NCI-H524 (cell line): ENCODE measurements at regions not wholly inside any gene's neighbourhood (a gene's known extent, or its start where the extent isn't known, plus 50 kb on each side); places are given as distances from the start of the nearest gene placed in this dataset.
"Not testable (repeated sequence)": the region's sequence is repeated elsewhere in the genome, so short reads cannot be mapped to it uniquely, and the experiment has no call there.

Experiments used
- DNase-seq, 2 experiments: peaks; one replicate each; lab custom pipeline; 2025; lab: John Stamatoyannopoulos, UW

DNA sequence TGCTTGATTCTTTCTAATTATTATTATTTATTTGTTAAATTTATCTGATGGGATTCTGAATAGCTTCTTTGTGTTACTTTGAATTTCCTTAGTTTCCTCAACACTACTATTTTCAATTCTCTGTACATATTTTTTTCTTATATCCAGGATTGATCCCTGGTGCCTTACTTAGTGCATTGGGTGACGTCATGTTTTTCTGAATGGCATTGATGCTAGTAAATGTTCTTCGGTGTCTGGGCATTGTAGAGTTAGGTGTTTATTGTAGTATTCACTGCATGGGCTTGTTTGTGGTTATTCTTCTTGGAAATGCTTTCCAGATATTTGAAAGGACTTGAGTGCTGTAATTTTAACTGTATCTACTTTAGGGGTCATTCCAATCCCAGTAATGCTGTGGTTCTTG is 938.1 kb downstream of the FAM133A start:
- no peak for DNase-seq

DNA sequence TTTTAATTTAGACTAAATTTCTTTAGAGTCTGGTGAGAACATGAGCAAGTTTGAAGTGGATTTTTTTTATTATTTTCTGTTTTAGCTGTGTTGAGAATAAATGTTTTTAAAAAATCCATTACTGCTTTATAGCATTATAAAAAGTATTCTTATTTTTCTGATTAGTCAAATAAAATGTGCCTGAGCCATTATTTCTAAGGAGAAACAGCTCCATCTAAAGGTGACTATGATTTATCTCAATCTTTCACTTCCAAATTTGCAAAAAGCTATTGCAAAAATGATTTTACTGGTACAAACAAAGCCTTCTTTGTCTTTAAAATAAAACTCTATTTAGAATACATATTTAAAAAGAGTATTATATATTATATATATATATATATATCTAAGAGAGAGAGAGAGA is 959.2 kb downstream of the FAM133A start:
- peak in 1 of 2 experiments; percentile 13 for DNase-seq

DNA sequence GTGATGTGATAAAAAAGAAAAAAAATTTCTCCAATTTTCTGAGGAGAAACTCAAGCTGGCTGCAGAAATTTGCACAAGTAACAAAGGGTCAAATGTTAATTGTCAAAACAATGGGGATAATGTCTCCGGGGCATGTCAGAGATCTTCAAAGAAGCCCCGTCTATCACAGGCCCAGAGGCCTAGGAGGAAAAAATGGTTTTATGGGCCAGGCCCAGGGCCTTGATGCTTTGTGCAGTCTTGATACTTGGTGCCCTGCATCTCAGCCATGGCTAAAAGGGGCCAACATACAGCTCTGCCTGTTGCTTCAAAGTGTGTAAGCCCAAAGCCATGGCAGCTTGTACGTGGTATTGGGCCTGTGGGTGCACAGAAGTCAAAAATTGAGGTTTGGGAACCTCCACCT is 961.0 kb downstream of the FAM133A start:
- DNase-seq, result no peak

DNA sequence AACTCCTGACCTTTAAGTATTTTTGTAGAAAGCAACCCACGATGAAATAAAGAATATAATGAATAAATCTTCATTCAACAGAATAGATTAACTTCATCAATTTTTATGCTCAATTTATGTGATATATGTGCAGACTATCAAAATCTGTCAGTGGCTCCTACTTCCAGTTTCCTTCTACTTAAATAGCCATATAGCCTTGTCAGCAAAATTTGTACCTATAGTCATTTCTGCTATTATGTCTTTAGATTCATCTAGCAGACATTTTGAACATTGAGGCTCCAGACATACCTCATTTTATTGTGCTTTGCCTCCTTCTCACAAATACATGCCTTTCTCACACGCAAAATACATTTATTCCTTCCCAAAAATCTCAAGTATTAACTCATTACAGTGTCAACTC is 971.7 kb downstream of the FAM133A start:
- no peak for DNase-seq

DNA sequence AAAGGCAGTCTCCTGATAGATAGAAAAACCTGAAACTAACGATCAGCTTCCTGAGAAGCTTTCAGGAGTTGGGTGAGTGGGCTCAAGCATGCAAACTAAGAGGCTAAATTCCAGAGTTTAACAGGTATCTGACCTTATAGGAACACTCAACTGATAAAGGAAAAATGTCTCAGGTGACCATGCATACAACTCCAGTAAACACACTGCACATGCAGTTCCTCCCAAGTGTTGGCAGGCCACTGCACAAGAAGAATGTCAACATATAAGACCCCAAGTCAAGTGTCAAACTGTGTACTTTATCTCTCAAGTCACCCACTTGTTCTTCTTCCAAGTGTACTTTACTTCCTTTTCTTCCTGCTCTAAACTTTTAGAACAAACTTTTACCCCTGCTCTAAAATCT is 981.2 kb downstream of the FAM133A start:
- DNase-seq, result no peak

DNA sequence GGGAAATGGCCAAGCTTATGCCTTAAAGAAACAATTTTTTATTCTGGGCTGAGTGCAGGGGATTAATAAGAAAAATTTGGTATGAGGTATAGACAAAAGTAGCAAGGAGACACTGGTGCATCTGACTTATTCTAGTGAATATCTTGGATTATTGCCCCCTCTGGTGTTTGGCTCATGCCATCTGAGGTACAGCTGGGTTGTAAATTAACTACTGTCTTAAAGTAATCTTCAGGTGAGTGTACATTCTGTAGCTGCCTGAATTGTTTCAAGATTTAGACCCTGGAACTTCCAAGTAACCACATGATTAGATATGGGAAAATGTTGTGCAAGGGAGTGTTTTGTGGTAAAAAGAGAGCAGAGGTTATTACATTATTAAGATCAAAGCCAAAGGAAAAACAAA is 988.7 kb downstream of the FAM133A start:
- peak; percentile 36 to 57 for DNase-seq

DNA sequence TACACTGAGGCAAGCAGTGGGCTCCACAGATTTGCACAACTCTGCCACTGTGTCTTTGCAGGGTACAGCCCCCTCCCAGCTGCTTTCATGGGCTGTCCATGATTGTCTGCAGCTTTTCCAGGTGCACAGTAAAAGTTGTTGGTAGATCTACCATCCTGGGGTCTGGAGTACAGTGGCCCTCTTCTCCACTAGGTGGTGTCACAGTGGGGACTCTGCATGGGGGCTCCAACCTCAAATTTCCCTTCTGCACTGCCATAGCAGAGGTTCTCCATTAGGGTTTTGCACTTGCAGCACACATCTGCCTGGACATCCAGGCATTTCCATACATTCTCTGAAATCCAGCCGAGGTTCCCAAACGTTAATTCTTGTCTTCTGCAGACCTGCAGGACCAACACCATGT is 1002.3 kb downstream of the FAM133A start:
- DNase-seq, result no peak

DNA sequence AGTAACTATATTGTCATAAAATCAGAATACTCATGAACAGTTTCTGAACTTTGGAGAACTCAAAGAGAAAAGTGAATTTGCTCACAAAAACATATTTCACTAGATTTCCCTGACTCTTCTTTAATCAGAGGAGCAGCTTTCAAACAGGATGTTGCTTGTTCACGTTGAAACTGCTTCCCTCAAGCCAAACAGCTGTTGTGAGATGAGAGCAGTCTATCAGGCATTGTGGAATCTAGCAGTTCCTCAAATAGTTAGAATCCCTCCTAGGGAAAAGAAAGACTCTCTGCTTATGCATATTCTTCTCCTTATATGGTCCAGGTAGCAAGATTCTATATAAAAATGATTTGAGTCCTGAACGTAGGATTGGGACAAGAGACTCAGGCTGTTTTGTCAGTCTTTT is 1012.1 kb downstream of the FAM133A start:
- DNase-seq, result no peak

DNA sequence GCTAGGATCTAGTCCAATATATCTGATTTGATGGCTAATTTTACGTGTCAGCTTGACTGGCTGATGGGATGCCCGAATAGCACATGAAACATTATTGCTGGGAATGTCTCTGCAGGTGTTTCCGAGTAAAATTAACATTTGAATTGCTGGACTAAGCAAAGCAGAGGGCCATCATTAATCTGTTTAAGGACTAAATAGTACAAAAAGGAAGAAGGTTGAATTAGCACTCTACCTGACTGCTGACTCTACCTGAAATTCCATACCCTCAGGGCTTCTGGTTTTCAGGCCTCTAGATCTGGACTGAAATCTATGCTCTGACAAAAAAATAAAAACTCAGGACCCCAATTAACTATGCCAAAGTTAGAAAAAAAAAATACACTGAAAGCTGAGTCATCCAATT is 1021.9 kb downstream of the FAM133A start:
- DNase-seq, result no peak

DNA sequence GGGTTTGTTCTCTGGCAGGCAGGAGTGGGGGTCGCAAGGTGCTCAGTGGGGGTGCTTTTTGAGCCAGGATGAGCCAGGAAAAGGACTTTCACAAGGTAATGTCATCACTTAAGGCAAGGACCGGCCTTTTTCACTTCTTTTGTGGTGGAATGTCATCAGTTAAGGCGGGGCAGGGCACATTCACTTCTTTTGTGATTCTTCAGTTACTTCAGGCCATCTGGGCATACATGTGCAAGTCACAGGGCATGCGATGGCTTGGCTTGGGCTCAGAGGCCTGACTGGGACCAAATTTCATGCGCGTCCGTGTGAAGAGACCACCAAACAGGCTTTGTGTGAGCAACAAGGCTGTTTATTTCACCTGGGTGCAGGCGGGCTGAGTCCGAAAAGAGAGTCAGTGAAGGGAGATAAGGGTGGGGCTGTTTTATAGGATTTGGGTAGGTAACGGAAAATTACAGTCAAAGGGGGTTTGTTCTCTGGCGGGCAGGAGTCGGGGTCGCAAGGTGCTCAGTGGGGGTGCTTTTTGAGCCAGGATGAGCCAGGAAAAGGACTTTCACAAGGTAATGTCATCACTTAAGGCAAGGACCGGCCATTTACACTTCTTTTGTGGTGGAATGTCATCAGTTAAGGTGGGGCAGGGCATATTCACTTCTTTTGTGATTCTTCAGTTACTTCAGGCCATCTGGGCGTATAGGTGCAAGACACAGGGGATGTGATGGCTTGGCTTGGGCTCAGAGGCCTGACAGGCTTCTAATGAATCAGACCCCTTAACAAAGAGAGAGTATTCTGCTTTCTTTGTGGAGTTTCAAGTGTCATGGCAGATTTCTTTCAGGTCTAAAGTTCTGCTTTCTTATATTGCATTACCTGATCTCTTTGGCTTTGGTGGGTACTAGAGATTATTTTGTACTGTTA is 1030.6 kb downstream of the FAM133A start:
- DNase-seq, result not testable (repeated sequence)

DNA sequence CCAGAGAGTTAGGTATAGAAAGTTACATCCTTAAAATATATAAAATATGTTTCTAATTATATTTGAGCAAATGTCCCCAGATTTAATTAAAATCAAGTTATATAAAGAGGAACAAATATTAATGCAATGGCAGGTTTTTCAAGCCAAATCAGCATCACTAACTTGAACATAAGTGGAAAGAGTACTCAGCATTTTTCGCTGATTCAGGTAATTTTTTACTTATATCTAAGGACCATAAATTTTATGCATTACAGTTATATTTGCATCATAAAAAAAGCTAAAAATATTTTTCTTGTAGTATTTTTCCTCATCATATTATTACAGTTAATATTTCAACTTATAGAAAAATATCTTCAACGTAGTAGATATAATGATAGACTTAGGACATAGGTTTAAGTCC is 1047.4 kb downstream of the FAM133A start:
- DNase-seq, result no peak

DNA sequence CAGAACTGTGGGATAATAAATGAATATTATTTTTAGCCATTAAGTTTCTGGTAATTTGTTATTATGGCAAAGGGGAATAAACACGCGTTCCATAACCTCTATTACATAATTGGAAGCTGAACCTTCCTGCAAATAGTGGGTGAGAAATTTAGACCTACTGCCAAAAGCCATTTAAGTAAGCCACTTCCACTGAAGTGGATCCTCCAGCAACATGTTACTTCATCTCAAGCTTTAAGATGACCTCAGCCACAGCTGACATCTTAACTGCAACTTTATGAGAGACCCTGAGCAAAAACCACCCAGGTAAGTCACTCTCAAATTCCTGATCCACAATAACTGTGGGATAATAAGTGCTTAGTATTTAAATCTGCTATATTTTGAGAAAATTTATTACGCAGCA is 1048.6 kb downstream of the FAM133A start:
- DNase-seq, result no peak

DNA sequence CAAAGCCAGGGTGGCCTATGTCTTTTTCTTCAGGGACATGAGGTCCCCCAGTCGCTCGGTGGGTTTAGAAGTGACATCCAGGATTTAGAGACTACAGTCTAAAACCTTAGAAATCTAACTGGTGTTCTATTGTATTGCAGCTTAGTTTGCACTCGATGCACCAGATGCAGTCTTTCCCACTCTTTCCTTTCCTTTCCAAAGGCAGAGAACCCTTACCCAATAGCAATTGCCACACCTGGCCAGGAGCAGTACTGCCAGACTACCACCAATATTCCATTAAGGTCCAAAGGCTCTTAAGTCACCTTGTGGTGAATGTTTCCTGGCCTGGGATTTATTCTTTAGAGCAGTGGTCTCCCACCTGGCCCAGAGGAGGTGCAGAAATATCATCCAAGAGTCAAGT is 1068.8 kb downstream of the FAM133A start:
- DNase-seq, result no peak

DNA sequence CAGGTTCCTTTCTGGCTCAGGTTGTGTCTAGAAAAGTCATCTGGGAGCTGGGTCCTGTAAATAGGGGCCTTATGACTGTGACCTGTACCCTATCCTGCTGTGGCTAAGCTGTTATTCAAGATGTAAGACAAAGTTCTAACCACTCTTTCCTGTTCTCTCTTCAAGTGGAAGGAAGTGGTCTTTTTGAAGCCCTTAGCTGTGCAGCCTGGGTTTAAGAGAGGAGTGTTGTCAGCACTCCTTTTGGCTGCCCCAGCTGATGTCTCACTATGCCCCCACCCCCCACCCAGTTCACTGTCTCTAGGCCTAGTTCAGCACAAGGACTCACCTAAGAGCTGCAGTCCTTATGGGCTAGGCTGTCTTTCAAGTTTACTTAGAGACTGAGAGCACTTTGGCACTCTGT is 1069.5 kb downstream of the FAM133A start:
- no peak for DNase-seq

DNA sequence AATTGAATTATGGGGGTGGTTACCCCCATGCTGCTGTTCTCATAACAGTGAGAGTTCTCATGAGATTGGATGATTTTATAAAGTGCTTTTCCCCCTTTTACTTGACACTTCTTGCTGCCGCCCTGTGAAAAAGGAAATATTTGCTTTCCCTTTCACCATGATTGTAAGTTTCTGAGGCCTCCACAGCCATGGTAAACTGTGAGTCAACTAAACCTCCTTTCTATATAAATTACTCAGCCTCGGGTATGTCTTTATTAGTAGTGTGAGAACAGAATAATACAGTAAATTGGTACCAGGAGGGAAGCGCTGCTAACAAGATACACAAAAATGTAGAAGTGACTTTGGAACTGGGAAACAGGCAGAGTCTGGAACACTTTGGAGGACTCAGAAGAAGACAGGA is 1070.8 kb downstream of the FAM133A start:
- DNase-seq, result no peak

DNA sequence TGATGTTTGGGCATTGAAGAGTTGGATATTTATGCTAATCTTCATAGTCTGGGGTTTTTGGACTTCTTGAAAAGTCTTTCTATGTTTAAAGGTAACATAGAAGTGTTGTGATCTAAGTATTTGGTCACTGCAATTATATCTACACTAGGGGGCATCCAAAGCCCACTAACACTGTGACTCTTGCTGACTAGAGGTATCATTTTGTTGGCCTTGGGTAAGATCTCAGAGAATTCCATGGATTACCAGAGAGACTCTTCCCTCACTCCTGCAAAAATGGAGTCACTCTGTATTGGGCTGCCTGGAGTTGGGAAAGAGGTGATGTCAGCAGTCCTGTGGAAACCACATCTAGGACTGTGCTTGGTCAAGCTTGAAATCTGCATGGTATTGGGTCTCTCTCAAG is 1077.6 kb downstream of the FAM133A start:
- peak in 1 of 2 experiments; percentile 6 for DNase-seq

DNA sequence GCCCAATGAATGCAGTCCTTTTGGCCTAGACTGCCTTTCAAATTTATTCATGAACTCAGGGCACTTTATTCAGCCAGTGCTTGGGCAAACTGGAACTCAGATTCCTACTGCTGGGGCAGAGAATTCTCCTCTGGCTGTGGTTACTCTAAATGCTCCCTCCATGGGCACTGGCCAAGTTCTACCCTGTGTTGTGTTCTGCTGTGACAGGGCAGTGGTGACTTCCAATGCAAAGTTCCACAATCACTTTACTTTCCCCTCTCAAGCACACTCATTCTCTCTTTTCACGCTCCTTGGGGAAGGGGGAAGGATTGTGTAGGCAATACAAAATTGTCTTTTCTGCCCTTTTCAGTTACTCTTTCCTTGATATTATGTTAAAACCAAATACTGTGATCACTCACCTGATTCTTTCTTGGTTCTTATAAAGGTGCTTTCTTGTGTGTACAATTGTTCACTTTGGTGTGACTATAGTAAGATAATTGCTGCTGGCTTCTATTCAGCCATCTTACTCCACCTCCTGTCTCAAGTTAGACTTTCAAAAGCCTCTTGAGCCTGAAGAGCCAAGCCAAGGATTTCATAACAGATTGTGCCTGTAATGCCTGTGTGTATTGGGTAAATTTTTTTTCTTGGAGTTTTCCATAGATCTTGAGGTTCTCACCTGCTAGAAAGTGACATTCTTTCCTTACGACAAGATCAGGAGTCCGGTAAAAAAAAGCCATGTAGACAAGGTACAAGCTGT is 1078.6 kb downstream of the FAM133A start:
- peak in 1 of 2 experiments; percentile 32 for DNase-seq

DNA sequence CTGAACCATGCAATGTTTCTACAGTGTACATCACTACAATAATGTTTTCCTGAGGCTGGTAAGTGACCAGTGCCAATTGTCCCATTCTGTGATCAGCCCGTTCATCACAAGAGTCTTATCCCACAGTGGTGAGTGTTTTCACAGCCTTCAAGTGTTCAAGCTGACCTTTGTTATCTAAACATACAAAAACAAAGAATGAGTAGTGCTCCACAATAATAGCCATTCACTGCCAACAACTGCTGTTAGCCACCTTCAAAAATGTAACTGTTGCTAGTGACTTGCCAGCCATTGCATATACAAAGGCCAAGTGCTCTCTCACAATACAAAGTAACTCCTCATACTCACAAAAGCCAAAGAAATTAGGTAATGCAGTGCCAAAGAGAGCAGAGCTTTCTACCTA is 1084.1 kb downstream of the FAM133A start:
- DNase-seq, result no peak

DNA sequence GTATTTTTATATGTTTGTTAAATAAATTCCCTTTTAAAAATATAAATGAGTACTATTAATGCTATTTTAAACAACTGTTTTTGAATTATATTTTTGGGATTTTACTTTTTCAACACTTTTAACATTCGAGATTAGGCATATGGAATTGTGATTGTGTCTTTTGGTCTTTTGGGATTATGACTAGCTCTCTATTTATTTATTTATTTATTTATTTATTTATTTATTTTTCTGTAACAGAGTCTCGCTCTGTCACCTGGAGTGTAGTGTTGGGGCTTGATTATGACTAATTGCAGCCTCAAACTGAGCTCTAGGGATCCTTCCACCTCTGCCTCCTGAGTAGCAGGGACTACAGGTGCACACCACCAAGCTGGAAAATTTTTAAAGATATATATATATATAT is 1101.6 kb downstream of the FAM133A start:
- no peak for DNase-seq

DNA sequence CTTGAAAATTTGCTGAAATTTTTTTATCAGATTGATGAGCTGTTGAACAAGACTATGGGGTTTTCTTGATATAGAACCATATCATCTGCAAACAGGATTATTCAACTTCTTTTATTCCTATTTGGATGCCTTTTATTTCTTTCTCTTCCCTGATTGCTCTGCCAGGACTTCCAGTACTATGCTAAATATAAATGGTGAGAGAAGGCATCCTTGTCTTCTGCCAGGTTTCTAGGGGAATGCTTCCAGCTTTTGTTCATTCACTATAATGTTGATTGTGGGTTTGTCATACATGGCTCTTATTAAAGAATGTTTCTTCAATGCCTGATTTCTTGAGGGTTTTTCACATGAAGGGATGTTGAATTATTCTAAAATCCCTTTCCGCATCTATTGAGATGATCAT is 1139.5 kb downstream of the FAM133A start:
- DNase-seq, result no peak

DNA sequence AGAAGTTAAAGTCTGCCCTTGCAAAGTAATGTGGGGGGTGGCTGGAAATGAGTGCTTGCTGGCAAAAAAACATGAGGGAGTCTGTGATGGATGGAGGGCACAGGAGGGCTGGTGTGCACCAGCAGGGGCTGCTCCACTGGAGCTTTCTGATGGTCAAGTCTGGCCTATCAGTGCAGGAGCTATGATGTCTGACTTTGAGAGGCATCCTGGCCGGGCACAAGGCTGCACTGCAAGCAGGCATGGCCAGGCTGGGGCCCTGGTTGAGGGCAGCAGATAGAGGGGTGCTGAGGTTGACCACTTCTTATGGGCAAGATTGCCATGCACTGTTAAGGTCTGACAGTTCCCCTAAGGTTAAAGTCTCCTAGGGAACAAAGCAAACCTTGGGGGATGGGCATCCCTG is 1140.2 kb downstream of the FAM133A start:
- no peak for DNase-seq

DNA sequence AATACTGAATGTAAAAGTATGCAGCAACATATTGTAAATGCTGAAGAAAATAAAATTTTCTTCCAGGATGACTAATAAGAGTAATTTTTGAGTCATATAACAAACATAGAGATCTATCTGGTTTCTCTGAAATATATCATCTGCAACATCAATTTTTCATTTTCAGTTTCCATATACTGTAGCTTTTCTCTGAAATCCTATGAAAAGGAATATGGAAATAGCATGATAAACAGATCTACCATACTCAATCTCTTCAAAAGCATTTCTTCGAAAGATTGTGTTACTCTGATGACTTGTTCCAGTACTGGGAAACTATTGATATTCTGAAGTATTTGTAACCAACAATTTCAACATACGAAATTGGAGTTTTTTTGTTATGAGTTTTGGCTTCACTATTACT is 1156.7 kb downstream of the FAM133A start:
- no peak for DNase-seq

DNA sequence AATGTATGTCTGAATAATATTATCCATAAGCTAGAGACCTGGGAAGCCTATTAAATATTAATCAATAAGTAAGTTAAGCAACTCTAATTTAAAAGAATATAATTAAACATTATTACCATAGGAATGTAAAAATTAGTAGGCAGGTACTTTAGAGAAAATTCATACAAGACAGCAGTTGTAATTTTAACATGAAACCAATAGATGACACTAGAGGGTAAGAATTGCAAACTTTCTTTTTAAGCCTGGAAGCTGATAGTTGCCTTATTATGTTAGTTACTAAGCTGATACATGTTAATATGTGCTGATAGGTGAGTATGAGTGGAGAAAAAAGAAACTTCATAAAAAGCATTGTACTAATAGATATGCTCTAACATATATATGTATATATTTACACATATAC is 1157.4 kb downstream of the FAM133A start:
- peak in 1 of 2 experiments; percentile 53 for DNase-seq
